ENCODE measurements at regions not wholly inside any gene's neighbourhood (a gene's known extent, or its start where the extent isn't known, plus 50 kb on each side); places are given as distances from the start of the nearest gene placed in this dataset.
"Not testable (repeated sequence)": the region's sequence is repeated elsewhere in the genome, so short reads cannot be mapped to it uniquely, and the experiment has no call there.

GRCh38 chr2:187686416-187687024 lies 132.3 kb upstream of the TFPI start:
- DNase-seq = no peak

GRCh38 chr2:187687585-187687984 lies 133.3 kb upstream of the TFPI start:
- DNase-seq = no peak

- DNase-seq = no peak
Observed at GRCh38 chr2:187689372-187689771, 135.1 kb upstream of the TFPI start.

- no peak for DNase-seq
Observed at GRCh38 chr2:187693923-187694322, 139.7 kb upstream of the TFPI start.

- not testable (repeated sequence) for DNase-seq
Observed at GRCh38 chr2:187696644-187697043, 142.4 kb upstream of the TFPI start.

GRCh38 chr2:187698374-187699110 lies 144.3 kb upstream of the TFPI start:
- DNase-seq = no peak

- no peak for DNase-seq
Observed at GRCh38 chr2:187702157-187702556, 147.9 kb upstream of the TFPI start.

- no peak for DNase-seq
Observed at GRCh38 chr2:187708272-187708671, 154.0 kb upstream of the TFPI start.

- no peak for DNase-seq
Observed at GRCh38 chr2:187709065-187709464, 154.8 kb upstream of the TFPI start.

GRCh38 chr2:187710791-187711521 lies 156.7 kb upstream of the TFPI start:
- no peak for DNase-seq

GRCh38 chr2:187715590-187715989 lies 161.4 kb upstream of the TFPI start:
- DNase-seq = no peak

GRCh38 chr2:187716301-187716700 lies 162.1 kb upstream of the TFPI start:
- no peak for DNase-seq

- no peak for DNase-seq
Observed at GRCh38 chr2:187718092-187718491, 163.9 kb upstream of the TFPI start.

- no peak for DNase-seq
Observed at GRCh38 chr2:187719510-187719909, 165.3 kb upstream of the TFPI start.

- no peak for DNase-seq
Observed at GRCh38 chr2:187748958-187749357, 194.7 kb upstream of the TFPI start.

GRCh38 chr2:187749804-187750431 lies 195.7 kb upstream of the TFPI start:
- DNase-seq = no peak

- no peak for DNase-seq
Observed at GRCh38 chr2:187768995-187769394, 214.8 kb upstream of the TFPI start.

- no peak for DNase-seq
Observed at GRCh38 chr2:187769437-187769836, 215.2 kb upstream of the TFPI start.

GRCh38 chr2:187774551-187775071 lies 220.4 kb upstream of the TFPI start:
- peak in 1 of 5 experiments; percentile 49 for DNase-seq

- no peak for DNase-seq
Observed at GRCh38 chr2:187775196-187775595, 221.0 kb upstream of the TFPI start.

GRCh38 chr2:187775651-187776050 lies 221.4 kb upstream of the TFPI start:
- no peak for DNase-seq

- no peak for DNase-seq
Observed at GRCh38 chr2:187782301-187782700, 228.1 kb upstream of the TFPI start.

GRCh38 chr2:187783446-187783845 lies 229.2 kb upstream of the TFPI start:
- no peak for DNase-seq
